Posterior cingulate gyrus (tissue), 11 donors: ENCODE measurements at regions not wholly inside any gene's neighbourhood (a gene's known extent, or its start where the extent isn't known, plus 50 kb on each side); places are given as distances from the start of the nearest gene placed in this dataset.
"Not testable (repeated sequence)": the region's sequence is repeated elsewhere in the genome, so short reads cannot be mapped to it uniquely, and the experiment has no call there.

Experiments
- DNase-seq, 10 donors: peaks; one replicate each; pipeline versions ENCODE4 v3.0.0 to v3.0.0-alpha.2; 2020 to 2021; ENCODE audit warnings: mixed read lengths in 3 of 10
- intact Hi-C: fragments of 100-400 bp; cut with DNase I; formaldehyde crosslinking; loops from one replicate; pipeline ENCODE4 v1.15.1; 2023

- intact Hi-C loops, result no loop called here
- no peak for DNase-seq
These were observed 173.5 kb downstream of the AIPL1 start for GRCh38 chr17:6261466-6261865.

- intact Hi-C loops, result no loop called here
These were observed 175.0 kb downstream of the AIPL1 start for GRCh38 chr17:6259899-6260298.

GRCh38 chr17:6257336-6257735 lies 177.6 kb downstream of the AIPL1 start:
- DNase-seq, result no peak
- intact Hi-C loops, result no loop called here

More at GRCh38 chr17:6259899-6260298, 175.0 kb downstream of the AIPL1 start:
- no peak for DNase-seq

GRCh38 chr17:6255322-6255721 lies 179.6 kb downstream of the AIPL1 start:
- no peak for DNase-seq
- intact Hi-C loops, result no loop called here

GRCh38 chr17:6254036-6254435 lies 180.9 kb downstream of the AIPL1 start:
- intact Hi-C loops, result no loop called here
- DNase-seq, result no peak

GRCh38 chr17:6251640-6252039 lies 181.5 kb downstream of the WSCD1 start:
- DNase-seq, intact Hi-C loops: not testable (repeated sequence)

GRCh38 chr17:6249732-6250131 lies 179.6 kb downstream of the WSCD1 start:
- no peak for DNase-seq
- intact Hi-C loops, result no loop called here

- no peak for DNase-seq
- intact Hi-C loops, result no loop called here
These were observed 177.9 kb downstream of the WSCD1 start for GRCh38 chr17:6248061-6248460.

GRCh38 chr17:6245301-6246177 lies 175.4 kb downstream of the WSCD1 start:
- intact Hi-C loops, result no loop called here
- DNase-seq, result no peak

- DNase-seq, result no peak
- intact Hi-C loops, result no loop called here
These were observed 174.6 kb downstream of the WSCD1 start for GRCh38 chr17:6244796-6245195.

GRCh38 chr17:6244253-6244652 lies 174.1 kb downstream of the WSCD1 start:
- no peak for DNase-seq
- intact Hi-C loops, result no loop called here

GRCh38 chr17:6243186-6243585 lies 173.0 kb downstream of the WSCD1 start:
- intact Hi-C loops, result no loop called here
- DNase-seq, result no peak

GRCh38 chr17:6241996-6242395 lies 171.8 kb downstream of the WSCD1 start:
- intact Hi-C loops, result no loop called here
- peak in 6 of 10 donors; percentile 18 to 87 (median 36) for DNase-seq

GRCh38 chr17:6241381-6241780 lies 171.2 kb downstream of the WSCD1 start:
- intact Hi-C loops, result no loop called here

GRCh38 chr17:6240601-6241000 lies 170.4 kb downstream of the WSCD1 start:
- intact Hi-C loops, result no loop called here
- DNase-seq, result no peak

More at GRCh38 chr17:6241381-6241780, 171.2 kb downstream of the WSCD1 start:
- no peak for DNase-seq

GRCh38 chr17:6240001-6240400 lies 169.8 kb downstream of the WSCD1 start:
- DNase-seq, result no peak
- intact Hi-C loops, result no loop called here

GRCh38 chr17:6239241-6239798 lies 169.1 kb downstream of the WSCD1 start:
- intact Hi-C loops, result no loop called here
- DNase-seq, result no peak

- intact Hi-C loops, result no loop called here
- DNase-seq, result peak in 1 of 10 donors; percentile 49
These were observed 163.7 kb downstream of the WSCD1 start for GRCh38 chr17:6233856-6234255.

GRCh38 chr17:6233339-6233738 lies 163.2 kb downstream of the WSCD1 start:
- intact Hi-C loops, result no loop called here
- DNase-seq, result no peak

- intact Hi-C loops, result no loop called here
- no peak for DNase-seq
These were observed 162.5 kb downstream of the WSCD1 start for GRCh38 chr17:6232732-6233101.

GRCh38 chr17:6231886-6232731 lies 161.9 kb downstream of the WSCD1 start:
- no peak for DNase-seq

More at GRCh38 chr17:6231886-6232731, 161.9 kb downstream of the WSCD1 start:
- intact Hi-C loops, result no loop called here
